ENCODE measurements at regions not wholly inside any gene's neighbourhood (a gene's known extent, or its start where the extent isn't known, plus 50 kb on each side); places are given as distances from the start of the nearest gene placed in this dataset.

GRCh38 chrX:112279940-112280339 is 197.4 kb upstream of the TRPC5 start (continued):
- no peak for TF ChIP-seq ASH2L (IDR thresholded peaks at IDR 0.05; ENCODE audit: borderline replicate concordance, low read depth)

GRCh38 chrX:112270991-112271390 is 188.4 kb upstream of the TRPC5 start:
- H2AFZ ChIP-seq (ENCODE audit: control insufficient read depth, low read depth, low read length), result no peak overlapping the region
- ChIA-PET CTCF (no interaction called here), POLR2A (no interaction called here), RAD21 (ENCODE audit: unreplicated experiment) (no interaction called here), SMC1A (ENCODE audit: uncharacterized antibody, unreplicated experiment) (interaction anchor here (0.6 to 1.3 kb wide), 2 partner anchors 38 to 521 kb away, joined by 3 to 4 read pairs; no protein-coding TSS in a partner anchor)
- no peak overlapping the region for H3K9ac ChIP-seq (ENCODE audit: control insufficient read depth, insufficient read depth, low read length)
- no peaks in the 10 kb centered on the region for H3K36me3 ChIP-seq (ENCODE audit: control insufficient read depth in 2 of 2, insufficient read depth in 2 of 2, low read length in 1 of 2)
- 13% methylated on average over 2 of the region's 2 CpGs for WGBS (ENCODE audit: insufficient coverage, insufficient replicate concordance, low lambda C conversion rate, missing lambda C conversion rate)
- H3K4me3 ChIP-seq, result no peak overlapping the region
- intact Hi-C loops (cut with micrococcal nuclease; ENCODE audit: unreplicated experiment) (no loop called here), in situ Hi-C loops (cut with MboI) (no loop called here)
- H3K27ac ChIP-seq (ENCODE audit: control insufficient read depth, insufficient read depth), result no peak overlapping the region
- TF ChIP-seq NRF1 (conservative IDR thresholded peaks at IDR 0.05; ENCODE audit: low read depth, low read length), result no peak
- TF ChIP-seq RCOR1 (conservative IDR thresholded peaks at IDR 0.05; ENCODE audit: low read depth, low read length), result no peak
- H3K4me1 ChIP-seq (ENCODE audit: control insufficient read depth, insufficient read depth, low read length), result no peaks in the 10 kb centered on the region
- no peak overlapping the region for H3K4me2 ChIP-seq (ENCODE audit: control insufficient read depth, insufficient read depth)
- FAIRE-seq (no peak), DNase-seq (ENCODE audit: low read depth, low spot score) (no peak), ATAC-seq (no peak)
- no peaks in the 10 kb centered on the region for H3K79me2 ChIP-seq (ENCODE audit: control insufficient read depth, insufficient read depth, low read length)
- H3K9me3 ChIP-seq (replicated peaks; ENCODE audit: control insufficient read depth, insufficient read depth, low read length), result no peaks in the 10 kb centered on the region
- no TSS peak for BruUV-seq (replicated peaks)
- no peaks in the 10 kb centered on the region for H3K27me3 ChIP-seq (replicated peaks in 1 of 2; ENCODE audit: control insufficient read depth in 2 of 2, insufficient read depth in 2 of 2, low read length in 1 of 2)
- H4K20me1 ChIP-seq (ENCODE audit: control insufficient read depth, insufficient read depth), result no peaks in the 10 kb centered on the region

- FAIRE-seq (no peak), ATAC-seq (no peak), DNase-seq (ENCODE audit: low read depth, low spot score) (no peak)
- H3K79me2 ChIP-seq (ENCODE audit: control insufficient read depth, insufficient read depth, low read length), result no peaks in the 10 kb centered on the region
- no peaks in the 10 kb centered on the region for H3K9me3 ChIP-seq (replicated peaks; ENCODE audit: control insufficient read depth, insufficient read depth, low read length)
- H2AFZ ChIP-seq (ENCODE audit: control insufficient read depth, low read depth, low read length), result no peak overlapping the region
- no peak overlapping the region for H3K27ac ChIP-seq (ENCODE audit: control insufficient read depth, insufficient read depth)
- no peak overlapping the region for H3K9ac ChIP-seq (ENCODE audit: control insufficient read depth, insufficient read depth, low read length)
- intact Hi-C loops (cut with micrococcal nuclease; ENCODE audit: unreplicated experiment), result no loop called here
- SMC1A ChIA-PET (ENCODE audit: uncharacterized antibody, unreplicated experiment), result no interaction called here
- POLR2A ChIA-PET, result no interaction called here
- RAD21 ChIA-PET (ENCODE audit: unreplicated experiment), result no interaction called here
- WGBS (ENCODE audit: insufficient coverage, insufficient replicate concordance, low lambda C conversion rate, missing lambda C conversion rate), result 3% methylated on average over 2 of the region's 2 CpGs
- H3K4me3 ChIP-seq, result no peak overlapping the region
- CTCF ChIA-PET, result no interaction called here
- in situ Hi-C loops (cut with MboI), result no loop called here
- H3K4me2 ChIP-seq (ENCODE audit: control insufficient read depth, insufficient read depth), result no peak overlapping the region
- H3K4me1 ChIP-seq (ENCODE audit: control insufficient read depth, insufficient read depth, low read length), result no peaks in the 10 kb centered on the region
- H3K27me3 ChIP-seq (replicated peaks in 1 of 2; ENCODE audit: control insufficient read depth in 2 of 2, insufficient read depth in 2 of 2, low read length in 1 of 2), result no peaks in the 10 kb centered on the region
- H4K20me1 ChIP-seq (ENCODE audit: control insufficient read depth, insufficient read depth), result no peaks in the 10 kb centered on the region
- H3K36me3 ChIP-seq (ENCODE audit: control insufficient read depth in 2 of 2, insufficient read depth in 2 of 2, low read length in 1 of 2), result no peaks in the 10 kb centered on the region
- BruUV-seq (replicated peaks), result no TSS peak
- TF ChIP-seq ATF3 (IDR thresholded peaks at IDR 0.05; ENCODE audit: borderline replicate concordance, extremely low read depth, low read depth, low read length) (no peak), RAD21 (IDR thresholded peaks at IDR 0.05; ENCODE audit: insufficient read depth, low read depth, low read length) (no peak), TCF12 (IDR thresholded peaks at IDR 0.05; ENCODE audit: low read depth, low read length) (no peak), CBX3 (IDR thresholded peaks at IDR 0.05; ENCODE audit: borderline replicate concordance, low read depth) (no peak), NFYB (IDR thresholded peaks at IDR 0.05; ENCODE audit: insufficient read depth, low read depth, low read length) (no peak), FOXK2 (IDR thresholded peaks at IDR 0.05) (no peak), MYB (IDR thresholded peaks at IDR 0.05; ENCODE audit: borderline replicate concordance, low read depth, low read length) (no peak), FOS (IDR thresholded peaks at IDR 0.05; ENCODE audit: borderline replicate concordance, extremely low read depth, insufficient read length) (no peak), SREBF1 (IDR thresholded peaks at IDR 0.05; ENCODE audit: low read length) (no peak), SMAD1 (IDR thresholded peaks at IDR 0.05; ENCODE audit: low read depth, partially characterized antibody) (no peak), ZBTB40 (IDR thresholded peaks at IDR 0.05; ENCODE audit: borderline replicate concordance) (no peak)
Measured at GRCh38 chrX:112266136-112266535, 183.6 kb upstream of the TRPC5 start.

Data from GM12878 (cell line).